ENCODE measurements at regions not wholly inside any gene's neighbourhood (a gene's known extent, or its start where the extent isn't known, plus 50 kb on each side); places are given as distances from the start of the nearest gene placed in this dataset.

DNA sequence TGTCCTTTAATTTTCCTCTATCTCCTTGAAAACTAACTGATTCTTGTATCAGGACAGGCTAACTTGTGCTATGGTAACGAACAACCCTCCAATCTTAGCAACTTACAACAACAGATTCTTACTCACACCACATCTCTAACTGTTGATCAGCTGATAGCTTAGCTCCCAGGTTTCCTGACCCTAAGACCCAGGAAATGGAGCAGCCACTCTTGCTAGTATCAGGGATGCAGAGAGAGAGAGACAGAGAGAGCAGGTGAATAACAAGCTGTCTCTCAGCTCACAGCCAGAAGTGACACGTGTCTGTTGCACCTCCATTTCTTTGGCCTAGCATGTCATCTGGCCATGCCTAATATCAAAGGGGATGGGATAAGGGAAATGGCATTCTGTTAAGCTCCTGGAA, 1289.0 kb upstream of the AUTS2 start:
- WGBS, 2 donors: 75 to 88% methylated on average over 1 to 2 of the region's 2 CpGs
- Histone ChIP-seq H3K27me3 (peaks cover 0 to 10% (median 0%) of the 10 kb centered on the region in 4 donors), H3K9me3 (no peaks in the 10 kb centered on the region), H3K36me3 (no peaks in the 10 kb centered on the region), H3K4me3 (no peak overlapping the region), H3K4me1 (no peaks in the 10 kb centered on the region), H3K27ac (no peak overlapping the region)
- no peak for TF ChIP-seq POLR2A (IDR thresholded peaks at IDR 0.05)
- TF ChIP-seq, protein P1, sequence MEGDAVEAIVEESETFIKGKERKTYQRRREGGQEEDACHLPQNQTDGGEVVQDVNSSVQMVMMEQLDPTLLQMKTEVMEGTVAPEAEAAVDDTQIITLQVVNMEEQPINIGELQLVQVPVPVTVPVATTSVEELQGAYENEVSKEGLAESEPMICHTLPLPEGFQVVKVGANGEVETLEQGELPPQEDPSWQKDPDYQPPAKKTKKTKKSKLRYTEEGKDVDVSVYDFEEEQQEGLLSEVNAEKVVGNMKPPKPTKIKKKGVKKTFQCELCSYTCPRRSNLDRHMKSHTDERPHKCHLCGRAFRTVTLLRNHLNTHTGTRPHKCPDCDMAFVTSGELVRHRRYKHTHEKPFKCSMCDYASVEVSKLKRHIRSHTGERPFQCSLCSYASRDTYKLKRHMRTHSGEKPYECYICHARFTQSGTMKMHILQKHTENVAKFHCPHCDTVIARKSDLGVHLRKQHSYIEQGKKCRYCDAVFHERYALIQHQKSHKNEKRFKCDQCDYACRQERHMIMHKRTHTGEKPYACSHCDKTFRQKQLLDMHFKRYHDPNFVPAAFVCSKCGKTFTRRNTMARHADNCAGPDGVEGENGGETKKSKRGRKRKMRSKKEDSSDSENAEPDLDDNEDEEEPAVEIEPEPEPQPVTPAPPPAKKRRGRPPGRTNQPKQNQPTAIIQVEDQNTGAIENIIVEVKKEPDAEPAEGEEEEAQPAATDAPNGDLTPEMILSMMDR (IDR thresholded peaks at IDR 0.05): no peak
- intact Hi-C loops (cut with DNase I): no loop called here
- no peak for DNase-seq

DNA sequence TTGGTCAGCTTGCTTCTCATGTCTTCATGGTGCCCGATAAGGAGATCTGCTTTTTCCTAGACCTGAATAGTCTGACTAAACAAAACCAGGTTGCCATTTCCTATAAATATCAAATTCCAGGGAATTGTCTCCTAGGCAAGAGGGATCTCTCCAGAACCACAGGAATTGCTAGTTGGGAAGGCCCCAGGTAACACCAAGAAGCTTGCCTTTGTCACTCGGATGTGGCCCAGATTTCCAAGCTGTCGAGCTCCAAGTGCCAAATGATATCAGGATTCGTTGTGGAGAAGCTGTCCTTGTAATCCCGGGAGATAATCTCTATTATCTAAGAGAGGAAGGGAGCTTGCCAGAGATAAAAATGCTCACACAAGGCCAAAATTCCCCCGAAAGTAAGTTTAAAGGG, 1288.5 kb upstream of the AUTS2 start:
- TF ChIP-seq, protein P1 (IDR thresholded peaks at IDR 0.05): no peak
- no peak for TF ChIP-seq POLR2A (IDR thresholded peaks at IDR 0.05)
- no peak for DNase-seq
- Histone ChIP-seq H3K27me3 (peaks cover 0 to 10% (median 0%) of the 10 kb centered on the region in 4 donors), H3K27ac (no peak overlapping the region), H3K36me3 (no peaks in the 10 kb centered on the region), H3K4me1 (no peaks in the 10 kb centered on the region), H3K4me3 (no peak overlapping the region), H3K9me3 (no peaks in the 10 kb centered on the region)
- intact Hi-C loops (cut with DNase I): no loop called here
- 55 to 71% methylated on average over 5 to 6 of the region's 6 CpGs for WGBS, 2 donors

DNA sequence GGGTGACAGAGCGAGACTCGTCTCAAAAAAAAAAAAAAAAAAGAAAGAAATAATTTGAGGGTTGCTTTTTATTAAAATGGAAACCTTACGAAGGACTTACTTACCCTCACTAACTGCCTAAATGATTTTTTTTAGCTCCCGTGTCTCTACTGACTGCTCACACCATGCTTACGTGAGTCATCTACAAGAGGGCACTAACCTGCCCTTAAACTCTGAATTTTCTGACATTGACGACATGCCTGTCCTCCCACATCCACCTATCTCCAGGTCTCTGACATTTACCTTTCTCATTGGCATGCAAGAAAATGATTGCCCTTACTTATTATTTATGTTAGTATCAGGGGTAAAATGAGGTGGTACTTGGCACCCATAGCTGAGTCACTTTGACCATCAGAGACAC, 1286.3 kb upstream of the AUTS2 start:
- peaks cover 0 to 6% (median 0%) of the 10 kb centered on the region in 4 donors for H3K27me3 ChIP-seq
- no peak for DNase-seq
- H3K36me3 ChIP-seq: no peaks in the 10 kb centered on the region
- H3K9me3 ChIP-seq: no peaks in the 10 kb centered on the region
- intact Hi-C loops (cut with DNase I): no loop called here
- TF ChIP-seq POLR2A (IDR thresholded peaks at IDR 0.05): no peak
- TF ChIP-seq, protein P1 (IDR thresholded peaks at IDR 0.05): no peak
- no peak overlapping the region for H3K4me3 ChIP-seq
- WGBS, 2 donors: 84 to 86% methylated on average over 6 of the region's 6 CpGs
- H3K4me1 ChIP-seq: no peaks in the 10 kb centered on the region
- H3K27ac ChIP-seq: no peak overlapping the region

DNA sequence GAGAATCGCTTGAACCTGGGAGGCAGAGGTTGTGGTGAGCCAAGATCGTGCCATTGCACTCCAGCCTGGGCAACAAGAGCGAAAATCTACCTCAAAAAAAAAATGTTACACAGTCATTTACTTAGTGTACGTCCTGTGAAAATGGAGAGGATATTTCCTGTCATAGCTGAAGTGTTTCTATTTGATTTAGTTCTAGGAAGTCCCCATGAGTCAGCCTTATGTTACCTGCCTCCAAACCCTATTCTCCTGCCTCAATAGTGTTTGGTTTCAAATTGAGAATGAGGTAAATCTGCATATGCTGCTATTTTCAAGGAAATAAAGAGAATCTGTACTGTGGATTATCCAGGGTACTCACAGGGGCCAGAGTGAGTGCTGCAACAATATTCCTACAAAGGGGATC, 1284.5 kb upstream of the AUTS2 start:
- H3K36me3 ChIP-seq: no peaks in the 10 kb centered on the region
- 49 to 50% methylated on average over 4 of the region's 4 CpGs for WGBS, 2 donors
- intact Hi-C loops (cut with DNase I): no loop called here

DNA sequence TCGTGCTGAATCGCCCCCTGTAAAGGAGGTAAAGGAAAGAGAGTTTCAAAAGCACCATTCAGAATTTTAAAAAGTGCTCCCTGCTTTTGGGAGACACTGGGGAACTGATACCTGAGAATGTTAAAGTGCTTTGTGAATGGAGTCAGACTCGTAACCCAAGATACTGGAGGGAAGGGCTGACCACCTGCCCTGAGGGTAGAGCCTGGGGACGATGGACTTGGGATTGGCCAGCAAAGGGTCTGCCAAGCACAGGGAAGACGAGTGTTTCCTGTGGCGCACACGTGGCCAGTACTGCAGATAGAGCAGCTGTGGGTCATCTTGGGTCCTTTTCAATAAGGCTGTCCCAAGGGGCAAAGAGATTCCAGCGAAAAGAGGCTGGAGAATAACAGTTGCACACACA, 1284.1 kb upstream of the AUTS2 start:
- Histone ChIP-seq H3K27me3 (no peaks in the 10 kb centered on the region), H3K27ac (no peak overlapping the region), H3K4me3 (no peak overlapping the region), H3K9me3 (no peaks in the 10 kb centered on the region), H3K4me1 (no peaks in the 10 kb centered on the region), H3K36me3 (no peaks in the 10 kb centered on the region)
- intact Hi-C loops (cut with DNase I): no loop called here
- no peak for DNase-seq
- TF ChIP-seq, protein P1 (IDR thresholded peaks at IDR 0.05): no peak
- TF ChIP-seq POLR2A (IDR thresholded peaks at IDR 0.05): no peak
- WGBS, 2 donors: 57 to 59% methylated on average over 7 to 8 of the region's 8 CpGs

More for the DNA sequence above, 1284.5 kb upstream of the AUTS2 start:
- no peak for DNase-seq
- no peak overlapping the region for H3K4me3 ChIP-seq
- H3K9me3 ChIP-seq: no peaks in the 10 kb centered on the region
- H3K27me3 ChIP-seq: no peaks in the 10 kb centered on the region
- TF ChIP-seq, protein P1 (IDR thresholded peaks at IDR 0.05): no peak
- TF ChIP-seq POLR2A (IDR thresholded peaks at IDR 0.05): no peak
- no peak overlapping the region for H3K27ac ChIP-seq
- H3K4me1 ChIP-seq: no peaks in the 10 kb centered on the region
